ENCODE measurements at regions not wholly inside any gene's neighbourhood (a gene's known extent, or its start where the extent isn't known, plus 50 kb on each side); places are given as distances from the start of the nearest gene placed in this dataset.
A peak's percentile ranks its signal among the peaks of the same experiment; 100 is the strongest.

- DNase-seq: no peak
These were observed 50.5 kb upstream of the FBRSL1 start for GRCh38 chr12:132439333-132439904.

- DNase-seq: no peak
These were observed 51.2 kb upstream of the FBRSL1 start for GRCh38 chr12:132438726-132439125.

- DNase-seq: no peak
These were observed 51.8 kb upstream of the FBRSL1 start for GRCh38 chr12:132437943-132438700.

- no peak for DNase-seq
These were observed 52.6 kb upstream of the FBRSL1 start for GRCh38 chr12:132437252-132437932.

GRCh38 chr12:132436791-132437251, 53.1 kb upstream of the FBRSL1 start:
- no peak for DNase-seq

GRCh38 chr12:132435486-132436187, 54.3 kb upstream of the FBRSL1 start:
- DNase-seq: no peak

- no peak for DNase-seq
These were observed 56.1 kb upstream of the FBRSL1 start for GRCh38 chr12:132433641-132434395.

GRCh38 chr12:132432721-132433577, 57.0 kb upstream of the FBRSL1 start:
- no peak for DNase-seq

GRCh38 chr12:132432126-132432705, 57.7 kb upstream of the FBRSL1 start:
- DNase-seq: no peak

- no peak for DNase-seq
These were observed 58.8 kb upstream of the FBRSL1 start for GRCh38 chr12:132430838-132431774.

GRCh38 chr12:132429946-132430643, 59.9 kb upstream of the FBRSL1 start:
- peak; percentile 68 for DNase-seq

- DNase-seq: no peak
These were observed 60.4 kb upstream of the FBRSL1 start for GRCh38 chr12:132429602-132429945.

- no peak for DNase-seq
These were observed 60.9 kb upstream of the FBRSL1 start for GRCh38 chr12:132428936-132429601.

GRCh38 chr12:132427999-132428935, 61.7 kb upstream of the FBRSL1 start:
- DNase-seq: no peak

- no peak for DNase-seq
These were observed 62.7 kb upstream of the FBRSL1 start for GRCh38 chr12:132427174-132427768.

GRCh38 chr12:132426349-132427173, 63.4 kb upstream of the FBRSL1 start:
- DNase-seq: no peak

Measured in CD4-positive, alpha-beta T cell treated with Interleukin-21 for 1 hour (primary cell).